ENCODE measurements at regions not wholly inside any gene's neighbourhood (a gene's known extent, or its start where the extent isn't known, plus 50 kb on each side); places are given as distances from the start of the nearest gene placed in this dataset.

DNA sequence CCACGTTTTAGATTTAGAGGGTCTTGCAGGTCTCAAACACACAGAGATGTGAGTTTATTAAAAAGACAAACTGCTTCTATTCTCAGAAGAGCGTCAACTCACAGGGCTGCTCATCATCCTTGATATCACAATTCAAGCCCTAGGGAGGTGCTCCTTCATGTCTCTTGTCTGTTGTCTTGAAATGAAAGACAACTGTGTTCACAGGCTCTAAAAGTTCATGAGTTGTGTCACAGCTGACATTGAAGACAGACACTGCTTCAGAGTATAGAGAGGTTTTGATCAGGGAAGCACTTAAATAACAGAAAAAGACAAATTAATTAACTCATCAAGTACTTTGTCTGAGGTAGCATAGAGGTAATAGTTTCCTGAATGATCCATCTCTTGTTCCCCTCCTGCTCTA lies 1917.6 kb upstream of the WWC1 start:
- TF ChIP-seq, protein P1, sequence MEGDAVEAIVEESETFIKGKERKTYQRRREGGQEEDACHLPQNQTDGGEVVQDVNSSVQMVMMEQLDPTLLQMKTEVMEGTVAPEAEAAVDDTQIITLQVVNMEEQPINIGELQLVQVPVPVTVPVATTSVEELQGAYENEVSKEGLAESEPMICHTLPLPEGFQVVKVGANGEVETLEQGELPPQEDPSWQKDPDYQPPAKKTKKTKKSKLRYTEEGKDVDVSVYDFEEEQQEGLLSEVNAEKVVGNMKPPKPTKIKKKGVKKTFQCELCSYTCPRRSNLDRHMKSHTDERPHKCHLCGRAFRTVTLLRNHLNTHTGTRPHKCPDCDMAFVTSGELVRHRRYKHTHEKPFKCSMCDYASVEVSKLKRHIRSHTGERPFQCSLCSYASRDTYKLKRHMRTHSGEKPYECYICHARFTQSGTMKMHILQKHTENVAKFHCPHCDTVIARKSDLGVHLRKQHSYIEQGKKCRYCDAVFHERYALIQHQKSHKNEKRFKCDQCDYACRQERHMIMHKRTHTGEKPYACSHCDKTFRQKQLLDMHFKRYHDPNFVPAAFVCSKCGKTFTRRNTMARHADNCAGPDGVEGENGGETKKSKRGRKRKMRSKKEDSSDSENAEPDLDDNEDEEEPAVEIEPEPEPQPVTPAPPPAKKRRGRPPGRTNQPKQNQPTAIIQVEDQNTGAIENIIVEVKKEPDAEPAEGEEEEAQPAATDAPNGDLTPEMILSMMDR (IDR thresholded peaks at IDR 0.05 in 8 of 11, conservative IDR thresholded peaks at IDR 0.05 in 3 of 11), result no peak
- TF ChIP-seq POLR2A (IDR thresholded peaks at IDR 0.05), result no peak
- no peak for TF ChIP-seq POLR2AphosphoS5 (IDR thresholded peaks at IDR 0.05)
